ENCODE measurements at regions not wholly inside any gene's neighbourhood (a gene's known extent, or its start where the extent isn't known, plus 50 kb on each side); places are given as distances from the start of the nearest gene placed in this dataset.
"Not testable (repeated sequence)": the region's sequence is repeated elsewhere in the genome, so short reads cannot be mapped to it uniquely, and the experiment has no call there.

- TF ChIP-seq POLR2A (IDR thresholded peaks at IDR 0.05; ENCODE audit: low read depth, low read length); CTCF (conservative IDR thresholded peaks at IDR 0.05; ENCODE audit: low read depth, low read length); CHD1 (IDR thresholded peaks at IDR 0.05; ENCODE audit: low read depth, low read length); BHLHE40 (IDR thresholded peaks at IDR 0.05; ENCODE audit: low read depth, low read length); RAD21 (IDR thresholded peaks at IDR 0.05; ENCODE audit: low read length); USF2 (IDR thresholded peaks at IDR 0.05; ENCODE audit: low read depth, low read length); CEBPB (IDR thresholded peaks at IDR 0.05; ENCODE audit: low read depth, low read length); ELK1 (IDR thresholded peaks at IDR 0.05; ENCODE audit: borderline replicate concordance, low read depth, low read length); MXI1 (IDR thresholded peaks at IDR 0.05; ENCODE audit: borderline replicate concordance, low read depth, low read length); MAZ (IDR thresholded peaks at IDR 0.05; ENCODE audit: borderline replicate concordance, low read depth, low read length); RFX5 (IDR thresholded peaks at IDR 0.05; ENCODE audit: low read depth, low read length); MAFK (IDR thresholded peaks at IDR 0.05; ENCODE audit: low read depth, low read length); SMC3 (IDR thresholded peaks at IDR 0.05; ENCODE audit: low read depth, low read length); FOS (IDR thresholded peaks at IDR 0.05; ENCODE audit: low read depth, low read length): not testable (repeated sequence)
These were observed 128.1 kb downstream of the NBPF8 start for GRCh38 chr1:120542940-120543339.

Data from IMR-90 (cell line).